ENCODE measurements at regions not wholly inside any gene's neighbourhood (a gene's known extent, or its start where the extent isn't known, plus 50 kb on each side); places are given as distances from the start of the nearest gene placed in this dataset.

DNA sequence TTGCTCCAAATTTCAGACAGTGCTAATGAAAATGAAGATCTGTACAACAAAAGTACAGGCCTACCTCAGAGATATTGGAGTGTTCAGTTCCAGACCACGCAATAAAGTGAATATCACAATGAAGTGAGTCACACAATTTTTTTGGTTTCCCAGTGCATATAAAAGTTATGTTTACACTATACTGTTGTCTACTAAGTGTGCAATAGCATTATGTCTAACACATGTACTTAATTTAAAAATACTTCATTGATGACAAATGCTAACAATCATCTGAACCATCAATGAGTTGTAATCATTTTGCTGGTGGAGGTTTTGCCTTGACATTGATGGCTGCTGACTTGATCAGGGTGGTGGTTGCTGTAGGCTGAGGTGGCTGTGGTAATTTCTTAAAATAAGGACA lies 60.6 kb upstream of the E2F8 start:
- TF ChIP-seq CTCF (IDR thresholded peaks at IDR 0.05; ENCODE audit: low read length) (no peak), EZH2 (IDR thresholded peaks at IDR 0.05; ENCODE audit: borderline replicate concordance, low read length) (no peak)

All from OCI-LY1 (cell line).